NCI-H748 treated with DMSO at 0.1 percent for 48 hours (cell line): ENCODE measurements at regions not wholly inside any gene's neighbourhood (a gene's known extent, or its start where the extent isn't known, plus 50 kb on each side); places are given as distances from the start of the nearest gene placed in this dataset.
"Not testable (repeated sequence)": the region's sequence is repeated elsewhere in the genome, so short reads cannot be mapped to it uniquely, and the experiment has no call there.

Experiments used
- DNase-seq: peaks from one replicate; lab custom pipeline; 2025; lab: John Stamatoyannopoulos, UW

GRCh38 chr5:25568989-25569625 is 924.3 kb upstream of the CDH10 start:
- DNase-seq: no peak

GRCh38 chr5:25568294-25568693 is 923.5 kb upstream of the CDH10 start:
- no peak for DNase-seq

GRCh38 chr5:25567881-25568280 is 923.1 kb upstream of the CDH10 start:
- no peak for DNase-seq

GRCh38 chr5:25562656-25563055 is 917.9 kb upstream of the CDH10 start:
- DNase-seq: no peak

GRCh38 chr5:25554077-25554476 is 909.3 kb upstream of the CDH10 start:
- no peak for DNase-seq

- DNase-seq: no peak
These were observed 908.2 kb upstream of the CDH10 start for GRCh38 chr5:25552871-25553481.

GRCh38 chr5:25550793-25551192 is 906.0 kb upstream of the CDH10 start:
- no peak for DNase-seq

GRCh38 chr5:25544652-25545249 is 900.0 kb upstream of the CDH10 start:
- peak; percentile 88 for DNase-seq

GRCh38 chr5:25540628-25541027 is 895.9 kb upstream of the CDH10 start:
- DNase-seq: no peak

GRCh38 chr5:25539536-25539935 is 894.8 kb upstream of the CDH10 start:
- DNase-seq: no peak

- not testable (repeated sequence) for DNase-seq
These were observed 891.7 kb upstream of the CDH10 start for GRCh38 chr5:25536461-25536860.

GRCh38 chr5:25516141-25516540 is 871.4 kb upstream of the CDH10 start:
- no peak for DNase-seq

- DNase-seq: no peak
These were observed 870.7 kb upstream of the CDH10 start for GRCh38 chr5:25515525-25515924.

GRCh38 chr5:25510692-25511091 is 865.9 kb upstream of the CDH10 start:
- not testable (repeated sequence) for DNase-seq

GRCh38 chr5:25508011-25508410 is 863.2 kb upstream of the CDH10 start:
- not testable (repeated sequence) for DNase-seq

GRCh38 chr5:25500635-25501034 is 855.9 kb upstream of the CDH10 start:
- no peak for DNase-seq

GRCh38 chr5:25489834-25490538 is 845.2 kb upstream of the CDH10 start:
- DNase-seq: no peak

- DNase-seq: no peak
These were observed 843.3 kb upstream of the CDH10 start for GRCh38 chr5:25488119-25488518.

GRCh38 chr5:25484391-25484790 is 839.6 kb upstream of the CDH10 start:
- DNase-seq: no peak

GRCh38 chr5:25481463-25481862 is 836.7 kb upstream of the CDH10 start:
- DNase-seq: no peak

GRCh38 chr5:25459082-25459481 is 814.3 kb upstream of the CDH10 start:
- DNase-seq: no peak

- no peak for DNase-seq
These were observed 813.9 kb upstream of the CDH10 start for GRCh38 chr5:25458628-25459027.

GRCh38 chr5:25453500-25453899 is 808.7 kb upstream of the CDH10 start:
- DNase-seq: no peak
